Smooth muscle cell (in vitro differentiated cells): ENCODE measurements at regions not wholly inside any gene's neighbourhood (a gene's known extent, or its start where the extent isn't known, plus 50 kb on each side); places are given as distances from the start of the nearest gene placed in this dataset.

Source experiments
- DNase-seq: peaks from one replicate; lab custom pipeline; 2025; ENCODE audit not compliant: unreplicated experiment; lab: John Stamatoyannopoulos, UW
- H2AFZ ChIP-seq: fragments of 200-600 bp; sonication (generic); 2 replicates; pipeline ENCODE4 v1.6.0; 2016; ENCODE audit warnings: antibody characterized with exemption, low read depth, mild to moderate bottlenecking
- H3F3A ChIP-seq: fragments of 200-600 bp; sonication (generic); 2 replicates; pipeline ENCODE4 v1.6.0; 2017; ENCODE audit warnings: antibody characterized with exemption, low read depth
- H3K27ac ChIP-seq: fragments of 200-600 bp; sonication (generic); 2 replicates; pipeline ENCODE4 v1.5.1; 2016; ENCODE audit warnings: low read depth, mild to moderate bottlenecking
- H3K27me3 ChIP-seq: fragments of 200-600 bp; sonication (generic); 2 replicates; pipeline ENCODE4 v1.6.1; 2016; ENCODE audit warnings: low read depth, mild to moderate bottlenecking
- H3K36me3 ChIP-seq: fragments of 200-600 bp; sonication (generic); 2 replicates; pipeline ENCODE4 v1.5.1; 2016; ENCODE audit warnings: low read depth
- H3K4me1 ChIP-seq: fragments of 200-600 bp; sonication (generic); 2 replicates; pipeline ENCODE4 v1.5.1; 2016; ENCODE audit warnings: low read depth
- H3K4me2 ChIP-seq: fragments of 200-600 bp; sonication (generic); 2 replicates; pipeline ENCODE4 v1.6.0; 2016; ENCODE audit warnings: mild to moderate bottlenecking
- H3K4me3 ChIP-seq: fragments of 200-600 bp; sonication (generic); 2 replicates; pipeline ENCODE4 v1.5.1; 2016; ENCODE audit warnings: mild to moderate bottlenecking
- H3K79me2 ChIP-seq: fragments of 200-600 bp; sonication (generic); 2 replicates; pipeline ENCODE4 v1.6.0; 2016; ENCODE audit warnings: low read depth, mild to moderate bottlenecking
- H3K9ac ChIP-seq: fragments of 200-600 bp; sonication (generic); 2 replicates; pipeline ENCODE4 v1.6.0; 2016; ENCODE audit warnings: low read depth
- H3K9me3 ChIP-seq: fragments of 200-600 bp; sonication (generic); replicated peaks from 2 replicates; pipeline ENCODE4 v1.5.1; 2016; ENCODE audit warnings: low read depth
- H4K20me1 ChIP-seq: fragments of 200-600 bp; sonication (generic); 2 replicates; pipeline ENCODE4 v1.6.0; 2016; ENCODE audit warnings: low read depth
- WGBS: methylation state at CpG from one replicate; pipeline ENCODE4 v1.1.7; 2016; ENCODE audit warnings: low lambda C conversion rate; 5-methylcytosine and 5-hydroxymethylcytosine counted together
- TF ChIP-seq, protein P1 (sequence below): fragments of 200-600 bp; sonication (generic); IDR thresholded peaks from 2 replicates; pipeline ENCODE4 v1.5.1; 2017; ENCODE audit warnings: borderline replicate concordance, mild to moderate bottlenecking, antibody characterized with exemption; ENCODE audit not compliant: insufficient read depth, poor library complexity, severe bottlenecking

DNA sequence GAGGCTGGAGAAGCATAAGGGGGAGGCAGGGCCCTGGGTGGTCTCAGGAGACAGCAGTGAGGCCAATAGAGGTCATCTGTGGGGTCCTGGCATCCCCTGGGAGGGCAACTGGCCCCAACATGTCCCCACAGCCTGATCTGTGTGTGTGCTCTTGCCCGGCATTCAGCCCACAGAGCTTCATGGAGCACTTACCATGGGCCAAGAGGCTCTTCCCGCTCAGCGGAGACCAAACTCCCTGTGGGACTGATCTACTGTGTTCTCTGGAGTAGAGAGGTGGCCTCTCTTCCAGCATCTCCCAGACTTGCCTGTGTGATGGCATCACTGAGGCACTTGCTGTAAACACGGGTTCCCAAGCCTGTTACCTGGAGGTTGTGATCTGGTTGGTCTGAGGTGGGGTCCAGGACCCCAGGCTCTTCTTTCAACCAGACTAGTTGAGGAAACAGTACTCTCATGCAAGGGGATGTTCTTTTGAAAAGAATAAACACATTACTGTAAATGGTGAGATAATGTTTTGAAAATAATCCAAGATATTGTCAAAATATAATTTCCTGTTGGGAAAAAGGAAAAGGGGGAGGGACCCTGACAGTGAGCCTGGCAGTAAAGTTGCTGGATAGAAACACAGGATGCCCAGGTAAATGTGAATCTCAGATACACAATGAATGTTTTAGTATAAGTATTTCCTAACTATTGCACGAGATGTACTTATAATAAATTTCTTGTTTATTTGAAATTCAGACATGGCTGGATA, 67.6 kb downstream of the SOWAHC start:
- H4K20me1 ChIP-seq, result no peaks in the 10 kb centered on the region

DNA sequence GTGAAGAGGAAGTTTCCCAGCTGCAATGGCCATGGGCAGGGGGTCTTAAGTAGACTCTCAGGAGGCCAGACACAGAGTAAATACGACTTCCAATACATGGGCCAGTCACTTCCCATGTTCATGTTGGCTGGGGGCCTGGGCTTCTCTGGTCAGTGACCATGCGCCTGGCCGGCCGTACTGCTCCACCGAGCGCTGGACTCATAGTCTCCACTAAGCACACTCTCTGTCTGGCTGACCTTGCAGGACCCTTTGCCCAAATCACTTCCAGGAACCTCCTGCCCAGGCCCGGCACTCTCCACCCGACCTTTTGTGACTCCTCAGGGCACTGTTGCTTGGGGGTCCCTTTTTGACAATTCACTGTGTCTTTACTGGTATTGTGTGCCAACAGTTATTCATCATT, 69.3 kb downstream of the SOWAHC start:
- Histone ChIP-seq H3K4me1 (no peaks in the 10 kb centered on the region), H3K27me3 (no peaks in the 10 kb centered on the region), H2AFZ (no peak overlapping the region), H3K36me3 (no peaks in the 10 kb centered on the region), H3K9ac (no peak overlapping the region), H4K20me1 (no peaks in the 10 kb centered on the region), H3F3A (no peaks in the 10 kb centered on the region), H3K4me2 (no peak overlapping the region), H3K79me2 (no peaks in the 10 kb centered on the region), H3K9me3 (no peaks in the 10 kb centered on the region), H3K4me3 (no peak overlapping the region), H3K27ac (no peak overlapping the region)
- TF ChIP-seq, protein P1, sequence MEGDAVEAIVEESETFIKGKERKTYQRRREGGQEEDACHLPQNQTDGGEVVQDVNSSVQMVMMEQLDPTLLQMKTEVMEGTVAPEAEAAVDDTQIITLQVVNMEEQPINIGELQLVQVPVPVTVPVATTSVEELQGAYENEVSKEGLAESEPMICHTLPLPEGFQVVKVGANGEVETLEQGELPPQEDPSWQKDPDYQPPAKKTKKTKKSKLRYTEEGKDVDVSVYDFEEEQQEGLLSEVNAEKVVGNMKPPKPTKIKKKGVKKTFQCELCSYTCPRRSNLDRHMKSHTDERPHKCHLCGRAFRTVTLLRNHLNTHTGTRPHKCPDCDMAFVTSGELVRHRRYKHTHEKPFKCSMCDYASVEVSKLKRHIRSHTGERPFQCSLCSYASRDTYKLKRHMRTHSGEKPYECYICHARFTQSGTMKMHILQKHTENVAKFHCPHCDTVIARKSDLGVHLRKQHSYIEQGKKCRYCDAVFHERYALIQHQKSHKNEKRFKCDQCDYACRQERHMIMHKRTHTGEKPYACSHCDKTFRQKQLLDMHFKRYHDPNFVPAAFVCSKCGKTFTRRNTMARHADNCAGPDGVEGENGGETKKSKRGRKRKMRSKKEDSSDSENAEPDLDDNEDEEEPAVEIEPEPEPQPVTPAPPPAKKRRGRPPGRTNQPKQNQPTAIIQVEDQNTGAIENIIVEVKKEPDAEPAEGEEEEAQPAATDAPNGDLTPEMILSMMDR, result no peak
- 97% methylated on average over 8 of the region's 8 CpGs for WGBS
- DNase-seq, result no peak

More for the DNA sequence above, 67.6 kb downstream of the SOWAHC start:
- Histone ChIP-seq H3K9ac (no peak overlapping the region), H3K9me3 (no peaks in the 10 kb centered on the region), H3K27ac (no peak overlapping the region), H3K36me3 (no peaks in the 10 kb centered on the region), H3K27me3 (no peaks in the 10 kb centered on the region), H3K4me3 (no peak overlapping the region), H3K4me1 (no peaks in the 10 kb centered on the region), H3F3A (no peaks in the 10 kb centered on the region), H2AFZ (no peak overlapping the region), H3K79me2 (no peaks in the 10 kb centered on the region), H3K4me2 (no peak overlapping the region)
- TF ChIP-seq, protein P1, result no peak
- DNase-seq, result no peak
- 97% methylated on average over 5 of the region's 5 CpGs for WGBS

DNA sequence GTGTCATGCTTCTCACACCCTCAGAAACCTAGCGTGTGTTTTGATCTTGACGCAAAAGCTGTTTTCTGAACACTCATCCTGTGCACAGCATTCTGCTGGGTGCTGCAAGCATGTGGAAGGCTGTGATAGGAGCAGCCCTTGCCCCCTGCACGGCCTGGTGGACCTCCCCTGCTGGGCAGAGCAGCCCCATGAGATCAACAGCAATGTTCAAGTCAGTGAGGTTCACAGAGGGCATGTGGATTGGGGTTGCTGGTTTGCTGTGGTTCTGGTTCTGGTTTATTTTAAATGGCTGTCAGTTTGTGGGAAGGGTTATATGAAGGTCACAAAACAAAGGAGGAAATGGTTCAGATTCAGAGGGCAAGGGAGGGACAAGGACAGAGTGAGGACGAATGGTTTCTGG, 71.3 kb downstream of the SOWAHC start:
- no peak overlapping the region for H3K27ac ChIP-seq
- DNase-seq, result no peak
- H3K9ac ChIP-seq, result no peak overlapping the region
- H3K79me2 ChIP-seq, result no peaks in the 10 kb centered on the region
- TF ChIP-seq, protein P1, result no peak
- no peaks in the 10 kb centered on the region for H3K36me3 ChIP-seq
- no peaks in the 10 kb centered on the region for H3F3A ChIP-seq
- no peaks in the 10 kb centered on the region for H3K27me3 ChIP-seq
- no peak overlapping the region for H2AFZ ChIP-seq
- no peaks in the 10 kb centered on the region for H3K9me3 ChIP-seq
- WGBS, result 82% methylated on average over 4 of the region's 4 CpGs
- no peak overlapping the region for H3K4me2 ChIP-seq
- no peaks in the 10 kb centered on the region for H3K4me1 ChIP-seq
- H4K20me1 ChIP-seq, result no peaks in the 10 kb centered on the region
- no peak overlapping the region for H3K4me3 ChIP-seq

DNA sequence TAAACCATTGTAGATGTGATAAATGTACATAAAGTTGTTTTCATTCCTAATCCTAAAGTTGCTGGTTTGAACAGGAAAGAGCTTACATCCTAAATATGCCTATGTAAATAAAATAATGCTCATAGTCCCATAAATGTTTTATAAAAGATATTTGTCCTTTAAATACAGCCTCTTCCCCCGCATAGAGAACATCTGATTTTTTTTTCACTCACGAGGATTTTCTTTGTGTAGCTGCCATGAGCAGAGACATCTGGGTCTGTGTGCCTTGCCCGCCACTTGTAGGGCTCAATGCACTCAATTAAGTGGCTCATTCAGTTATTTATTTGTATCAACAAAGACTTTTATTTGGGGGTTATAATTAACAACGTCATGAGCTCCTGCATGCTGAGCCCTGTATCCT, 72.8 kb downstream of the SOWAHC start:
- Histone ChIP-seq H3K4me3 (no peak overlapping the region), H3K36me3 (no peaks in the 10 kb centered on the region), H3F3A (no peaks in the 10 kb centered on the region), H4K20me1 (no peaks in the 10 kb centered on the region), H3K27me3 (no peaks in the 10 kb centered on the region), H3K9ac (no peak overlapping the region), H3K27ac (no peak overlapping the region), H2AFZ (peak overlapping the region; percentile 3), H3K4me1 (no peaks in the 10 kb centered on the region), H3K79me2 (no peaks in the 10 kb centered on the region), H3K9me3 (no peaks in the 10 kb centered on the region), H3K4me2 (no peak overlapping the region)
- WGBS, result 74% methylated on average over 4 of the region's 4 CpGs
- no peak for DNase-seq
- TF ChIP-seq, protein P1, result no peak
